ENCODE measurements at regions not wholly inside any gene's neighbourhood (a gene's known extent, or its start where the extent isn't known, plus 50 kb on each side); places are given as distances from the start of the nearest gene placed in this dataset.

- Histone ChIP-seq H3K36me3 (ENCODE audit: low read depth) (no peaks in the 10 kb centered on the region), H3K4me1 (ENCODE audit: low read depth) (no peaks in the 10 kb centered on the region), H3K4me3 (no peak overlapping the region), H3K9me3 (peaks cover 27% of the 10 kb centered on the region)
- intact Hi-C loops (cut with DNase I, micrococcal nuclease) = no loop called here
- no peak for DNase-seq
- TF ChIP-seq CTCF (IDR thresholded peaks at IDR 0.05) = no peak
- ATAC-seq = no peak
Measured at GRCh38 chr2:2940061-2940460, 437.6 kb downstream of the EIPR1 start.

- Histone ChIP-seq H3K4me3 (no peak overlapping the region), H3K9me3 (peaks cover 23% of the 10 kb centered on the region), H3K4me1 (ENCODE audit: low read depth) (no peaks in the 10 kb centered on the region), H3K36me3 (ENCODE audit: low read depth) (no peaks in the 10 kb centered on the region)
- intact Hi-C loops (cut with DNase I, micrococcal nuclease) = no loop called here
- TF ChIP-seq CTCF (IDR thresholded peaks at IDR 0.05) = no peak
- ATAC-seq = no peak
- no peak for DNase-seq
Measured at GRCh38 chr2:2939078-2939795, 438.4 kb downstream of the EIPR1 start.

GRCh38 chr2:2938481-2938880 lies 439.1 kb downstream of the EIPR1 start:
- no peaks in the 10 kb centered on the region for H3K4me1 ChIP-seq (ENCODE audit: low read depth)
- intact Hi-C loops (cut with DNase I, micrococcal nuclease) = no loop called here
- H3K9me3 ChIP-seq = peaks cover 21% of the 10 kb centered on the region
- no peak for DNase-seq
- TF ChIP-seq CTCF (IDR thresholded peaks at IDR 0.05) = no peak
- no peak for ATAC-seq
- no peaks in the 10 kb centered on the region for H3K36me3 ChIP-seq (ENCODE audit: low read depth)
- no peak overlapping the region for H3K4me3 ChIP-seq

GRCh38 chr2:2935445-2936149 lies 442.0 kb downstream of the EIPR1 start:
- H3K4me1 ChIP-seq (ENCODE audit: low read depth) = no peaks in the 10 kb centered on the region
- H3K9me3 ChIP-seq = peaks cover 23% of the 10 kb centered on the region
- no peak overlapping the region for H3K4me3 ChIP-seq
- ATAC-seq = no peak
- intact Hi-C loops (cut with DNase I, micrococcal nuclease) = no loop called here
- no peaks in the 10 kb centered on the region for H3K36me3 ChIP-seq (ENCODE audit: low read depth)
- no peak for DNase-seq
- no peak for TF ChIP-seq CTCF (IDR thresholded peaks at IDR 0.05)

GRCh38 chr2:2933426-2933825 lies 444.2 kb downstream of the EIPR1 start:
- ATAC-seq (no peak), DNase-seq (no peak)
- intact Hi-C loops (cut with DNase I, micrococcal nuclease) = no loop called here
- Histone ChIP-seq H3K36me3 (ENCODE audit: low read depth) (no peaks in the 10 kb centered on the region), H3K9me3 (peaks cover 28% of the 10 kb centered on the region), H3K4me3 (no peak overlapping the region), H3K4me1 (ENCODE audit: low read depth) (no peaks in the 10 kb centered on the region)
- TF ChIP-seq CTCF (IDR thresholded peaks at IDR 0.05) = no peak

Measured in mucosa of descending colon (tissue), 3 donors.